GM19397 (cell line): ENCODE measurements at regions not wholly inside any gene's neighbourhood (a gene's known extent, or its start where the extent isn't known, plus 50 kb on each side); places are given as distances from the start of the nearest gene placed in this dataset.
"Not testable (repeated sequence)": the region's sequence is repeated elsewhere in the genome, so short reads cannot be mapped to it uniquely, and the experiment has no call there.

ENCODE experiments used
- ATAC-seq: cut with Tn5 transposase; IDR thresholded peaks from one replicate; pipeline ENCODE4 v1.9.1; 2021; ENCODE audit warnings: mild to moderate bottlenecking, moderate library complexity; ENCODE audit not compliant: unreplicated experiment

- peak; percentile 58 for ATAC-seq
These were observed 241.8 kb upstream of the IRF2BP2 start for GRCh38 chr1:234851450-234852438.

DNA sequence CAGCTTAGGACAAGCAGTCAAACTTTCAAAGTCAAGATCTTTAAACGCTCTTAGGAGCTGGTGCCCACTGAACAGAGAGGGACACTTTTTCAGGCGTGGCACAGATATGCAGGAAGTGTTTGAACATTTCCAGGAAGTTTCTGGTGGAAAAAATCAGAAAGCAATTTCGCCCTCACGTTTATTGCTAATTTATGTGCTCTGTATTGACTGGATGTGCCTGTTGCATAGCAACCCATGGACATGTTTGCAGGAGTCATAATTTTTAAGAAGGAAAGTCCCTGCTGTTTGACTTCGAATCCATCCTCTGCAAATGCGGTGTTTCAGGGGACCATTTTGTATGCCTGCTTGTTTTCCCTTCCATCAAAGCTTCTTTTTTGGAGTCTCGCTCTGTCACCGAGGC is 239.9 kb upstream of the IRF2BP2 start:
- no peak for ATAC-seq

- no peak for ATAC-seq
These were observed 239.1 kb upstream of the IRF2BP2 start for GRCh38 chr1:234848972-234849649.

- not testable (repeated sequence) for ATAC-seq
These were observed 236.8 kb upstream of the IRF2BP2 start for GRCh38 chr1:234846813-234847212.

GRCh38 chr1:234845836-234846235 is 235.9 kb upstream of the IRF2BP2 start:
- no peak for ATAC-seq

DNA sequence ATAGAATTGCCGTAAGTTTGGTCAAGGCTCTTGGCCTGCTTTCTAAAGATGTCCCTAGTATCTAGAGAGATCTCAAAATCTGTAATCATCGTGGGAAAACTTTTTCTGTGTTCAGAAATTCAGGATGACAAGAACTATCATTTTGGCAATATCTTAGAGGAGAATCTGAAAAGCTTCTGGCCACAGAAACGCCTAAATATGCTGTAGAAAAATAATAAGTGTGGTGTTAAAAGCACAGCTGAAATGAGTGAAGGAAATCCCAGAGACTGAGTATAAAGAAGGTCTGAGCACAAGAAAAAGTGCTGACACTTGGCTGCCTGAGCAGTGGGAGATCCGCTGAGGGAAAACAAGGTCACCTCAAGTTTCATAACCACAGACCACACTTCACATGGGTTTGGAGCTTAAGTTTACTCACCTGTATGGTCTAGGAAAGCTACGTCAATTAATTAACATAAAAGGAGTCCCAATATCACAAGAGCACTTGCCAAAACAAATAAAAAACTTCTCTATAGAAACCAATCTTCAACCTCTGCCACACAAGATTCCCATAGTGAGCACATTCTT is 235.2 kb upstream of the IRF2BP2 start:
- ATAC-seq = no peak

DNA sequence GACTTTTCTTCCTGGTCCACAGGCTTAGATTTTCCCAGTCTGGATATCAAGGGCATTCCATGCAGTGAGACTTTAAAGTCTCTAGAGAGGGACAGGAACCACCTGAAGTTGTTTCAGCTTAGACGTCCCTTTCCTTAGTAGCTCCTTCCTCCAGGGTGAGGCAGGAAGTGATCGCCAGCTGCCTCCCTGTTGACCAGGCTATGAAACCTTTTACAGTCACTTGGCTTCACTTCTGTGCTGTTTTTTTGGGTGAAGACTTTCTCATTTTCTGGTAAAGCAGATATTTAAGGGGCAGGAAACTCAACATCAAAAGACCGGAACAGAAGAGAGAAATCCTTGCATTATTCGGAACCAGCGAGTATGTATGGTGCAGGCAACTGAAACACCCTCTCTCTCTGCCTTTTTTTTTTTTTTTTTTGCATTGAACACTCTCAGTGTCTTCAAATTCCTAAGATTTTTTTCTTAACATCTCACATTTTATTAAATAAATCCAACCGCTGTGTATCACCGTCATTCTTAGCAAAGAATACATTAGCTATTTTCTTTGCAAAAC is 234.6 kb upstream of the IRF2BP2 start:
- ATAC-seq = no peak

- no peak for ATAC-seq
These were observed 234.0 kb upstream of the IRF2BP2 start for GRCh38 chr1:234843946-234844345.

- ATAC-seq = peak; percentile 71
These were observed 233.0 kb upstream of the IRF2BP2 start for GRCh38 chr1:234842726-234843641.

DNA sequence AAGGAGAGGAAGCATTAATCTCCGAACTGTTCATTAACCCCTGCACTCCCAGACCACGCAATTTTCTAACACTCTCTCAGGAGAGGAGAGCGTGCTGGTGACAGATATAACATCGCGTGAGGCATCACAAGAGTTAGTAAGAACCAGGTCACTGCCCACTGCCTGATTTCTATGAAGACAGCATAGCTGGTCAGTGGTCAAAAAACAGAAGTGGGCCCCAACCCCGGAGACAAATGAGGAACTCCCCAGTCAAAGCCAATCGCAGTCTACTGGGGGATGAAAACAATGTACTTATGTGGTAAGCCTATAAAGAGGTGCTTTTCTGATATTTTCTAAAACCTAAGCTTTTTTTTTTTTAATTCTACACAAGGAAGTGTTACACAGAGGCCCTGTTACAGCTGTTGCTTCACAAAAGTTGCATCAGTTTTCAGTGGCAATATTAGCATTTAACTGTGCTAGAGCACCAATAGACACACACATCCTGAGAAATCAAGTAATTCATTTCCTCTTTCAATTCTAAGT is 231.8 kb upstream of the IRF2BP2 start:
- no peak for ATAC-seq

DNA sequence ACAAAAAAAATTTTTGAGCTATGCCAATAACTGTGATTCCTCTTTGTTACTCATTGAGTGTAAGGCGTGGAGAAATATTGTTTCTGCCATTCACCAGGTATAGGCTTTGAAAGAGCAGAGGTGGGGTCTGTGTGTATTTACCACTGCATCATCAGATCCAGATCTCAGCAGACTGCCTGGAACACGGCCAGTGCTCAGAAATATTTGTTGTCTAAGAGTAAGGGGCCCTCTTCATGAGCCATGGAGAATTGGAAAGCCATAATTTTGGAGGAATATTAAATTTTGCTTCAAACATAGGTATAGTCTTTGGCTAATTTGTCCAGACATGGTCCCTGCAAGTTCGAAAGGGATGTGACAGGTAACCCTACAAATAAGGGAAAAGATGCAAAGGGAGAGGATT is 231.3 kb upstream of the IRF2BP2 start:
- ATAC-seq = no peak

GRCh38 chr1:234840843-234841242 is 230.9 kb upstream of the IRF2BP2 start:
- ATAC-seq = no peak

GRCh38 chr1:234840253-234840652 is 230.3 kb upstream of the IRF2BP2 start:
- ATAC-seq = no peak

DNA sequence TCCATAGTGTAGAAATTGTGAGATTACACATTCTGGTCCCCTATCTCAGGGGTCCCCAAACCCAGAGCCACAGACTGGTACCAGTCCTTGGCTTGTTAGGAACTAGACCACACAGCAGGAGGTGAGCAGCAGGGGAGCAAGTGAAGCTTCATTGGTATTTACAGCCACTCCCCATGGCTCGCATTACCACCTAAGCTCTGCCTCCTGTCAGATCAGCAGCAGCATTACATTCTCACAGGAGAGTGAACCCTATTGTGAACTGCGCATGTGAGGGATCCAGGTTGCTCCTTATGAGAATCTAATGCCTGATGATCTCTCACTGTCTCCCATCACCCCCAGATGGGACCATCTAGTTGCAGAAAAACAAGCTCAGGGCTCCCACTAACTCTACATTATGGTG is 229.7 kb upstream of the IRF2BP2 start:
- ATAC-seq = no peak

GRCh38 chr1:234838820-234839219 is 228.8 kb upstream of the IRF2BP2 start:
- ATAC-seq = no peak

DNA sequence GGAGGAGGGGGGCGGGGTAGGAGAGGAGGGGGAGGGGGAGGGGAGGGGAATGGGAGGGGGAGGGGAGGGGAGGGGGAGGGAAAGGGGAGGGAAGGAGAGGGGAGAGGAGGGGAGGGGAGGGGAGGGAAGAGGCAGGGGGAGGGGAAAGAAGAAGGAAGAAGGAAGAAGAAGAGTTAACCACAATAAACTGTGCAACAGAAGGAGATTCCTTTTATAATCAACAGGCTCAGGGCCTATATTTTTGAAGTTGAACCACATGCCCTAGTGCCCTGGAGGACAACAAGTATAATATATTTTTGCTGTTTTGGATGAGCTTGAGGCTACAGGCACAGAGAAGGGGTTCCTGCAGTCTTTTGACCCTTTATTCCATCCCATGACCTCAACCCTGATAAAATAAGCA is 228.2 kb upstream of the IRF2BP2 start:
- ATAC-seq = no peak

DNA sequence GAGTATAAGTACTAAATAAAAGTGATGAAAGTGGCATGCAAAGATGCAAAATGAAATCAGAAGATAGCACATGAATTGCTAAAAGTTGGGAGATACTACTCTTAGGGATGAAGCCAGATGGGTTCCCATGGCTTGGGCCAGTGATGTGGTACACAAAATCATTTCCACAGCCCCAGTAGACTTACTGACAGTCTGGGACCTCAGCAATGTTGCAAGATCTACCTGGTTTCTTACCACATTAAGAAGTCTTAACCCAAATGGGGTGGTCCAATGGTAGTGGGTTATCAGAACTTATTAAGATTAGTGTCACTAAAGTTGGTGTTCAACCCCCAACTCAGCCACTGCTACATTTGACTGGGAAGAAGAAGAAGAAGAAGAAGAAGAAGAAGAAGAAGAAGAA is 227.7 kb upstream of the IRF2BP2 start:
- ATAC-seq = no peak

- ATAC-seq = no peak
These were observed 226.9 kb upstream of the IRF2BP2 start for GRCh38 chr1:234836776-234837357.

GRCh38 chr1:234836045-234836681 is 226.2 kb upstream of the IRF2BP2 start:
- no peak for ATAC-seq
